Thyroid gland (tissue), 4 donors: ENCODE measurements at regions not wholly inside any gene's neighbourhood (a gene's known extent, or its start where the extent isn't known, plus 50 kb on each side); places are given as distances from the start of the nearest gene placed in this dataset.

Source experiments
- DNase-seq, 2 donors: peaks; one replicate each; pipeline ENCODE4 v3.0.0-alpha.2; 2019
- H3K27ac ChIP-seq, 3 donors: fragments of 200-600 bp; sonication (generic); 1 replicate in 2 of 3; 2 replicates in 1 of 3; pipeline ENCODE4 v1.5.1; 2016 to 2019; ENCODE audit warnings: mild to moderate bottlenecking in 1 of 3, moderate library complexity in 1 of 3
- H3K27me3 ChIP-seq: fragments of 200-600 bp; sonication (generic); one replicate; pipeline ENCODE4 v1.5.1; 2019
- H3K36me3 ChIP-seq, 2 donors: fragments of 200-600 bp; sonication (generic); one replicate each; pipeline ENCODE4 v1.5.1; 2016 to 2019
- H3K4me1 ChIP-seq, 2 donors: fragments of 200-600 bp; sonication (generic); one replicate each; pipeline ENCODE4 v1.5.1; 2017 to 2019
- H3K4me3 ChIP-seq, 3 donors: fragments of 200-600 bp; sonication (generic); replicated peaks in 1 of 3; 1 replicate in 2 of 3; 2 replicates in 1 of 3; pipeline ENCODE4 v1.5.1; 2016; ENCODE audit warnings: mild to moderate bottlenecking in 1 of 3
- H3K9me3 ChIP-seq: fragments of 200-600 bp; sonication (generic); one replicate; pipeline ENCODE4 v1.5.1; 2017
- POLR2A ChIP-seq, 2 donors: fragments of 450-650 bp; IDR thresholded peaks; one replicate each; pipeline ENCODE4 v1.6.1; 2017; ENCODE audit warnings: antibody characterized with exemption in 2 of 2, mild to moderate bottlenecking in 2 of 2, moderate library complexity in 1 of 2
- whole genome bisulfite sequencing, 2 donors: methylation state at CpG; one replicate each; pipeline ENCODE4 v1.1.5; 2017; 5-methylcytosine and 5-hydroxymethylcytosine counted together
- intact Hi-C: fragments of 100-400 bp; cut with DNase I; formaldehyde crosslinking; loops from one replicate; pipeline ENCODE4 v1.15.1; 2023
- TF ChIP-seq, protein P1 (sequence below), 6 experiments: fragments of 200-600 bp in 3 of 6; fragments of 450-650 bp in 3 of 6; sonication (generic) in 3 of 6; IDR thresholded peaks; one replicate each; pipeline ENCODE4 v1.5.1; 2016 to 2019; ENCODE audit warnings: antibody characterized with exemption in 6 of 6, mild to moderate bottlenecking in 2 of 6, inconsistent platforms in 1 of 6, moderate library complexity in 1 of 6

- no peaks in the 10 kb centered on the region for H3K27me3 ChIP-seq
- no peak overlapping the region for H3K27ac ChIP-seq
- WGBS, 2 donors, result 83 to 93% methylated on average over 3 of the region's 3 CpGs
- H3K9me3 ChIP-seq, result no peaks in the 10 kb centered on the region
- H3K4me3 ChIP-seq, result no peak overlapping the region
- H3K36me3 ChIP-seq, result no peaks in the 10 kb centered on the region
- TF ChIP-seq, protein P1, sequence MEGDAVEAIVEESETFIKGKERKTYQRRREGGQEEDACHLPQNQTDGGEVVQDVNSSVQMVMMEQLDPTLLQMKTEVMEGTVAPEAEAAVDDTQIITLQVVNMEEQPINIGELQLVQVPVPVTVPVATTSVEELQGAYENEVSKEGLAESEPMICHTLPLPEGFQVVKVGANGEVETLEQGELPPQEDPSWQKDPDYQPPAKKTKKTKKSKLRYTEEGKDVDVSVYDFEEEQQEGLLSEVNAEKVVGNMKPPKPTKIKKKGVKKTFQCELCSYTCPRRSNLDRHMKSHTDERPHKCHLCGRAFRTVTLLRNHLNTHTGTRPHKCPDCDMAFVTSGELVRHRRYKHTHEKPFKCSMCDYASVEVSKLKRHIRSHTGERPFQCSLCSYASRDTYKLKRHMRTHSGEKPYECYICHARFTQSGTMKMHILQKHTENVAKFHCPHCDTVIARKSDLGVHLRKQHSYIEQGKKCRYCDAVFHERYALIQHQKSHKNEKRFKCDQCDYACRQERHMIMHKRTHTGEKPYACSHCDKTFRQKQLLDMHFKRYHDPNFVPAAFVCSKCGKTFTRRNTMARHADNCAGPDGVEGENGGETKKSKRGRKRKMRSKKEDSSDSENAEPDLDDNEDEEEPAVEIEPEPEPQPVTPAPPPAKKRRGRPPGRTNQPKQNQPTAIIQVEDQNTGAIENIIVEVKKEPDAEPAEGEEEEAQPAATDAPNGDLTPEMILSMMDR (IDR thresholded peaks at IDR 0.05), result no peak
- no peak for TF ChIP-seq POLR2A (IDR thresholded peaks at IDR 0.05)
- peaks cover 0 to 10% of the 10 kb centered on the region in 2 donors for H3K4me1 ChIP-seq
- DNase-seq, result no peak
- intact Hi-C loops, result no loop called here
Measured at GRCh38 chr1:218810306-218810705, 363.4 kb upstream of the LYPLAL1 start.

DNA sequence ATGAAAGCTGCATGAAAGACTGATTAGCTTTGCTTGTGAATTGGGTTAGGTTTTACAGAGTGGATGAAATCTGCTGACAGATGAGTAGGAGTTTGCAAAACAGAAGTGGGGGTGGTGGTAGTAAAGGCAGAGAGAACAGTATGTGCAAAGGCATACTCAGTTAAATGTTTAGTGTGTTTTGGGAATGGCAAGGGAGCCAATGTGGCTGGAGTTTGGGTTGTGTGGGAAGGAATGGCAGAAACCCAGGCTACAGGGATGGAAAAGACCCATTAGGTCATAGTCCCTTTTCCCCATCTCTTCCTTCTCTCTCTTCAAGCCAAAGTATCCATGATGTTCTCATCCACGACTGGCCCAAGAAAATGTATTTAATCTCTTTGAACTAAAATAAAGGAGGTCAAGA, 362.2 kb upstream of the LYPLAL1 start:
- 60 to 78% methylated on average over 1 of the region's 1 CpG for WGBS, 2 donors
- TF ChIP-seq POLR2A (IDR thresholded peaks at IDR 0.05), result no peak
- TF ChIP-seq, protein P1 (IDR thresholded peaks at IDR 0.05), result no peak
- DNase-seq, result no peak
- peaks cover 0 to 11% of the 10 kb centered on the region in 2 donors for H3K4me1 ChIP-seq
- intact Hi-C loops, result no loop called here
- no peak overlapping the region for H3K4me3 ChIP-seq
- H3K9me3 ChIP-seq, result no peaks in the 10 kb centered on the region
- H3K27ac ChIP-seq, result no peak overlapping the region
- no peaks in the 10 kb centered on the region for H3K27me3 ChIP-seq
- no peaks in the 10 kb centered on the region for H3K36me3 ChIP-seq

GRCh38 chr1:218812360-218812759, 361.3 kb upstream of the LYPLAL1 start:
- 93 to 94% methylated on average over 6 of the region's 6 CpGs for WGBS, 2 donors
- H3K9me3 ChIP-seq, result no peaks in the 10 kb centered on the region

GRCh38 chr1:218813237-218813636, 360.4 kb upstream of the LYPLAL1 start:
- 50% methylated on average over 1 of the region's 1 CpG for WGBS, 2 donors
- Histone ChIP-seq H3K36me3 (no peaks in the 10 kb centered on the region), H3K4me1 (peaks cover 0 to 20% of the 10 kb centered on the region in 2 donors), H3K4me3 (no peak overlapping the region), H3K27ac (no peak overlapping the region), H3K9me3 (no peaks in the 10 kb centered on the region), H3K27me3 (no peaks in the 10 kb centered on the region)
- TF ChIP-seq, protein P1 (IDR thresholded peaks at IDR 0.05), result no peak
- no peak for TF ChIP-seq POLR2A (IDR thresholded peaks at IDR 0.05)
- no peak for DNase-seq
- intact Hi-C loops, result no loop called here

More at GRCh38 chr1:218812360-218812759, 361.3 kb upstream of the LYPLAL1 start:
- H3K4me3 ChIP-seq, result no peak overlapping the region
- H3K27me3 ChIP-seq, result no peaks in the 10 kb centered on the region
- TF ChIP-seq POLR2A (IDR thresholded peaks at IDR 0.05), result no peak
- intact Hi-C loops, result no loop called here
- peaks cover 0 to 13% of the 10 kb centered on the region in 2 donors for H3K4me1 ChIP-seq
- no peak for DNase-seq
- H3K36me3 ChIP-seq, result no peaks in the 10 kb centered on the region
- no peak overlapping the region for H3K27ac ChIP-seq

- TF ChIP-seq POLR2A (IDR thresholded peaks at IDR 0.05), result no peak
- TF ChIP-seq, protein P1 (IDR thresholded peaks at IDR 0.05), result no peak
- H3K4me1 ChIP-seq, result peaks cover 0 to 20% of the 10 kb centered on the region in 2 donors
- no peaks in the 10 kb centered on the region for H3K36me3 ChIP-seq
- no peaks in the 10 kb centered on the region for H3K9me3 ChIP-seq
- 54 to 58% methylated on average over 2 of the region's 2 CpGs for whole genome bisulfite sequencing, 2 donors
- H3K4me3 ChIP-seq, result no peak overlapping the region
- DNase-seq, result peak; percentile 54 to 58
- H3K27ac ChIP-seq, result no peak overlapping the region
- H3K27me3 ChIP-seq, result no peaks in the 10 kb centered on the region
- intact Hi-C loops, result no loop called here
Measured at GRCh38 chr1:218815076-218815475, 358.6 kb upstream of the LYPLAL1 start.

GRCh38 chr1:218817071-218817470, 356.6 kb upstream of the LYPLAL1 start:
- Histone ChIP-seq H3K4me1 (peaks cover 0 to 20% of the 10 kb centered on the region in 2 donors), H3K27me3 (no peaks in the 10 kb centered on the region), H3K9me3 (no peaks in the 10 kb centered on the region), H3K4me3 (no peak overlapping the region), H3K27ac (no peak overlapping the region), H3K36me3 (no peaks in the 10 kb centered on the region)
- intact Hi-C loops, result no loop called here
- peak; percentile 13 to 17 for DNase-seq
- WGBS, 2 donors, result 78 to 83% methylated on average over 4 of the region's 4 CpGs
- TF ChIP-seq POLR2A (IDR thresholded peaks at IDR 0.05), result no peak
- TF ChIP-seq, protein P1 (IDR thresholded peaks at IDR 0.05), result peak in 1 of 6 experiments; percentile 15
